ENCODE measurements at regions not wholly inside any gene's neighbourhood (a gene's known extent, or its start where the extent isn't known, plus 50 kb on each side); places are given as distances from the start of the nearest gene placed in this dataset.

DNA sequence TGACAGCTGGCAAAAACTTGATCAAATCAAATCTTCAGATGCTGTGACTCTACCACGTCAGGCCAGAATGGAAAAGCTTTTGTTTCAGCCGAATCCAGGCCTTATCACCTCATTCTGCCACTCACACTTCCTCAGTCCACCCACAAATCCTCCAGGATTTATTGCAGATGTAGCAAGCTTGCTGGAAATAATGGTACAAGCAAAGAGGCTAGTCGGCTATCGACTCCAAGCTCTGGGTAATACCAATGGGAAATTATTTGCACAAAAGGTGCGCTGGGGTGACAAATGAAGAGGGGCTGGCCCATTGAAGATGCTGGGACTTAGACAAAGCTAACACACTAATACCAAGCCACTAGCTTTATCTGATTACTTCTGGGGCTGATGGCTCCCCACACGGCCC, 250.5 kb downstream of the ASCL1 start:
- TF ChIP-seq, protein P1, sequence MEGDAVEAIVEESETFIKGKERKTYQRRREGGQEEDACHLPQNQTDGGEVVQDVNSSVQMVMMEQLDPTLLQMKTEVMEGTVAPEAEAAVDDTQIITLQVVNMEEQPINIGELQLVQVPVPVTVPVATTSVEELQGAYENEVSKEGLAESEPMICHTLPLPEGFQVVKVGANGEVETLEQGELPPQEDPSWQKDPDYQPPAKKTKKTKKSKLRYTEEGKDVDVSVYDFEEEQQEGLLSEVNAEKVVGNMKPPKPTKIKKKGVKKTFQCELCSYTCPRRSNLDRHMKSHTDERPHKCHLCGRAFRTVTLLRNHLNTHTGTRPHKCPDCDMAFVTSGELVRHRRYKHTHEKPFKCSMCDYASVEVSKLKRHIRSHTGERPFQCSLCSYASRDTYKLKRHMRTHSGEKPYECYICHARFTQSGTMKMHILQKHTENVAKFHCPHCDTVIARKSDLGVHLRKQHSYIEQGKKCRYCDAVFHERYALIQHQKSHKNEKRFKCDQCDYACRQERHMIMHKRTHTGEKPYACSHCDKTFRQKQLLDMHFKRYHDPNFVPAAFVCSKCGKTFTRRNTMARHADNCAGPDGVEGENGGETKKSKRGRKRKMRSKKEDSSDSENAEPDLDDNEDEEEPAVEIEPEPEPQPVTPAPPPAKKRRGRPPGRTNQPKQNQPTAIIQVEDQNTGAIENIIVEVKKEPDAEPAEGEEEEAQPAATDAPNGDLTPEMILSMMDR (IDR thresholded peaks at IDR 0.05) = no peak
- no peak for TF ChIP-seq EZH2 (IDR thresholded peaks at IDR 0.05; ENCODE audit: borderline replicate concordance, insufficient read depth, low read depth, low read length, poor library complexity, severe bottlenecking)
